GM18870 (cell line): ENCODE measurements at regions not wholly inside any gene's neighbourhood (a gene's known extent, or its start where the extent isn't known, plus 50 kb on each side); places are given as distances from the start of the nearest gene placed in this dataset.

Experiments used
- ATAC-seq: cut with Tn5 transposase; IDR thresholded peaks from one replicate; pipeline ENCODE4 v1.9.1; 2021; ENCODE audit warnings: moderate library complexity; ENCODE audit not compliant: unreplicated experiment

- no peak for ATAC-seq
Observed at GRCh38 chr5:73231246-73231778, 58.3 kb downstream of the TMEM174 start.

GRCh38 chr5:73230264-73231245 lies 57.6 kb downstream of the TMEM174 start:
- no peak for ATAC-seq

- ATAC-seq = no peak
Observed at GRCh38 chr5:73229271-73229670, 56.3 kb downstream of the TMEM174 start.

- no peak for ATAC-seq
Observed at GRCh38 chr5:73228052-73228451, 55.1 kb downstream of the TMEM174 start.
